OCI-LY7 (cell line): ENCODE measurements at regions not wholly inside any gene's neighbourhood (a gene's known extent, or its start where the extent isn't known, plus 50 kb on each side); places are given as distances from the start of the nearest gene placed in this dataset.

Experiments
- BruUV-seq: library from RNA; stranded (reverse); fragments of 400-500 nt; replicated peaks from 2 replicates; lab custom pipeline; 2021; lab: Mats Ljungman, UMichigan
- CTCF ChIA-PET: fragments of 300-600 bp; sonication (Branson Sonifier 250); formaldehyde crosslinking; loops from one replicate; lab custom pipeline; 2022; ENCODE audit warnings: antibody characterized with exemption; ENCODE audit not compliant: unreplicated experiment; lab: Charles Lee
- POLR2A ChIA-PET: fragments of 300-600 bp; sonication (Branson Sonifier 250); formaldehyde crosslinking; loops from one replicate; lab custom pipeline; 2022; ENCODE audit warnings: antibody characterized with exemption; lab: Charles Lee
- DNase-seq: peaks from one replicate; pipeline ENCODE4 v3.0.0-alpha.2; 2015; ENCODE audit warnings: low spot score
- H2AFZ ChIP-seq: fragments of 200-600 bp; sonication (generic), shearing (Covaris generic); 2 replicates; pipeline ENCODE4 v1.6.1; 2014; ENCODE audit warnings: mild to moderate bottlenecking, antibody characterized with exemption, low read length, moderate library complexity
- H3K27ac ChIP-seq: fragments of 200-600 bp; sonication (generic); 2 replicates; pipeline ENCODE4 v1.5.1; 2014; ENCODE audit warnings: mixed run types, low read depth, mild to moderate bottlenecking, moderate library complexity, low read length, inconsistent platforms; ENCODE audit not compliant: poor library complexity, severe bottlenecking
- H3K36me3 ChIP-seq: fragments of 200-600 bp; sonication (generic); 2 replicates; pipeline ENCODE4 v1.6.1; 2014; ENCODE audit warnings: mild to moderate bottlenecking, antibody characterized with exemption, low read length, moderate library complexity, mixed read lengths; ENCODE audit not compliant: insufficient read depth
- H3K4me1 ChIP-seq: fragments of 200-600 bp; sonication (generic); 2 replicates; pipeline ENCODE4 v1.5.1; 2014; ENCODE audit warnings: mild to moderate bottlenecking, low read length; ENCODE audit not compliant: insufficient read depth, poor library complexity, severe bottlenecking
- H3K4me2 ChIP-seq: fragments of 200-600 bp; sonication (generic); 2 replicates; pipeline ENCODE4 v1.6.1; 2014; ENCODE audit warnings: mild to moderate bottlenecking, low read length
- H3K4me3 ChIP-seq: fragments of 200-600 bp; sonication (generic); 2 replicates; pipeline ENCODE4 v1.5.1; 2014; ENCODE audit warnings: mild to moderate bottlenecking, low read depth, low read length; ENCODE audit not compliant: poor library complexity, severe bottlenecking
- H3K79me2 ChIP-seq: fragments of 200-600 bp; sonication (generic); 2 replicates; pipeline ENCODE4 v1.6.1; 2016; ENCODE audit warnings: low read depth, mild to moderate bottlenecking, low read length, moderate library complexity, mixed read lengths; ENCODE audit not compliant: insufficient read depth
- H3K9me2 ChIP-seq: fragments of 200-600 bp; sonication (generic); 2 replicates; pipeline ENCODE4 v1.6.1; 2016; ENCODE audit warnings: mild to moderate bottlenecking, low read length, mixed read lengths; ENCODE audit not compliant: insufficient read depth
- H3K9me3 ChIP-seq: fragments of 200-600 bp; sonication (generic); 2 replicates; pipeline ENCODE4 v1.6.1; 2014; ENCODE audit warnings: mild to moderate bottlenecking, mixed run types, low read length, mixed read lengths
- H4K20me1 ChIP-seq: fragments of 200-600 bp; sonication (generic); 2 replicates; pipeline ENCODE4 v1.6.1; 2014; ENCODE audit warnings: mild to moderate bottlenecking, antibody characterized with exemption, low read length, moderate library complexity, mixed read lengths; ENCODE audit not compliant: insufficient read depth
- CTCF ChIP-seq: fragments of 200-600 bp; sonication (generic); conservative IDR thresholded peaks from 2 replicates; pipeline ENCODE4 v1.5.1; 2014; ENCODE audit warnings: mild to moderate bottlenecking, antibody characterized with exemption, low read length, moderate library complexity, mixed read lengths
- EZH2phosphoT487 ChIP-seq: fragments of 200-600 bp; sonication (generic); IDR thresholded peaks from 2 replicates; pipeline ENCODE4 v1.6.1; 2018; ENCODE audit warnings: low read depth, borderline replicate concordance, mild to moderate bottlenecking, mixed run types, antibody characterized with exemption, low read length, moderate library complexity, mixed read lengths
- intact Hi-C: fragments of 100-400 bp; cut with micrococcal nuclease; formaldehyde crosslinking; loops from one replicate; pipeline ENCODE4 v1.10.0; 2022; ENCODE audit not compliant: unreplicated experiment

GRCh38 chr10:88107296-88108097 is 244.1 kb downstream of the PTEN start:
- Histone ChIP-seq H3K36me3 (peaks cover 13% of the 10 kb centered on the region), H3K4me3 (peak overlapping the region; percentile 31), H3K79me2 (no peaks in the 10 kb centered on the region), H2AFZ (peak overlapping the region; percentile 96; the same call in 1 of the 2 replicates), H3K9me3 (peaks cover 14% of the 10 kb centered on the region), H3K9me2 (no peaks in the 10 kb centered on the region), H3K4me1 (peaks cover 88% of the 10 kb centered on the region), H4K20me1 (no peaks in the 10 kb centered on the region), H3K27ac (peak overlapping the region; percentile 96), H3K4me2 (peak overlapping the region; percentile 56)
- ChIA-PET CTCF (interaction anchor here (0.6 to 1.8 kb wide), 12 partner anchors 13 to 285 kb away, joined by 3 to 11 read pairs (median 4); partner anchors contain the start of genes KLLN and PTEN), POLR2A (interaction anchor here (0.5 to 4.5 kb wide), 36 partner anchors 7 to 1549 kb away, joined by 3 to 56 read pairs (median 4); partner anchors contain the start of genes KLLN and PTEN)
- intact Hi-C loops = loop anchor here (1.0 to 5.0 kb wide), 8 partner anchors 16 to 446 kb away; no protein-coding TSS in a partner anchor
- BruUV-seq = TSS peak; percentile 86
- TF ChIP-seq EZH2phosphoT487 (no peak), CTCF (no peak)
- DNase-seq = peak; percentile 61

- H4K20me1 ChIP-seq = no peaks in the 10 kb centered on the region
- intact Hi-C loops = loop anchor here (1.0 to 5.0 kb wide), 8 partner anchors 17 to 445 kb away; no protein-coding TSS in a partner anchor
- H3K4me2 ChIP-seq = peak overlapping the region; percentile 57
- POLR2A ChIA-PET = interaction anchor here (0.5 to 4.5 kb wide), 33 partner anchors 8 to 1548 kb away, joined by 3 to 56 read pairs (median 4); partner anchors contain the start of genes KLLN and PTEN
- H3K4me3 ChIP-seq = peak overlapping the region; percentile 31
- CTCF ChIA-PET = interaction anchor here (0.5 to 1.8 kb wide), 13 partner anchors 13 to 307 kb away, joined by 3 to 11 read pairs (median 4); partner anchors contain the start of genes KLLN and PTEN
- H3K9me3 ChIP-seq = peaks cover 14% of the 10 kb centered on the region
- H3K79me2 ChIP-seq = no peaks in the 10 kb centered on the region
- TF ChIP-seq CTCF (peak; percentile 85), EZH2phosphoT487 (no peak)
- H2AFZ ChIP-seq = peak overlapping the region; percentile 57; the same call in 1 of the 2 replicates
- no TSS peak for BruUV-seq
- peaks cover 94% of the 10 kb centered on the region for H3K4me1 ChIP-seq
- DNase-seq = peak; percentile 99
- peaks cover 13% of the 10 kb centered on the region for H3K36me3 ChIP-seq
- peak overlapping the region; percentile 96 for H3K27ac ChIP-seq
- no peaks in the 10 kb centered on the region for H3K9me2 ChIP-seq
Measured at GRCh38 chr10:88108115-88108610, 244.7 kb downstream of the PTEN start.
